Progenitor cell of endocrine pancreas (in vitro differentiated cells): ENCODE measurements at regions not wholly inside any gene's neighbourhood (a gene's known extent, or its start where the extent isn't known, plus 50 kb on each side); places are given as distances from the start of the nearest gene placed in this dataset.
A peak's percentile ranks its signal among the peaks of the same experiment; 100 is the strongest.
"Not testable (repeated sequence)": the region's sequence is repeated elsewhere in the genome, so short reads cannot be mapped to it uniquely, and the experiment has no call there.

ENCODE experiments used
- DNase-seq: peaks from one replicate; pipeline ENCODE4 v3.0.0; 2021; ENCODE audit warnings: low spot score; ENCODE audit not compliant: unreplicated experiment
- H3K27ac Mint-ChIP-seq: 2 replicates; pipeline ENCODE4 v1.8.0; 2021; ENCODE audit warnings: mild to moderate bottlenecking, moderate library complexity, mixed read lengths
- H3K27me3 Mint-ChIP-seq: 2 replicates; pipeline ENCODE4 v1.8.0; 2021; ENCODE audit warnings: mixed read lengths
- H3K36me3 Mint-ChIP-seq: 2 replicates; pipeline ENCODE4 v1.8.0; 2022; ENCODE audit warnings: mixed read lengths; ENCODE audit not compliant: insufficient read depth
- H3K4me1 Mint-ChIP-seq: 2 replicates; pipeline ENCODE4 v1.8.0; 2021; ENCODE audit warnings: low read depth, mixed read lengths
- H3K4me3 Mint-ChIP-seq: 2 replicates; pipeline ENCODE4 v1.8.0; 2021; ENCODE audit warnings: low read depth, mild to moderate bottlenecking, moderate library complexity, mixed read lengths
- H3K9me3 Mint-ChIP-seq: 2 replicates; pipeline ENCODE4 v1.8.0; 2021; ENCODE audit warnings: low read depth, mixed read lengths
- CTCF ChIP-seq: fragments of 200-600 bp; sonication (generic); IDR thresholded peaks from one replicate; pipeline ENCODE4 v1.5.0; 2021; ENCODE audit warnings: antibody characterized with exemption, mild to moderate bottlenecking; ENCODE audit not compliant: unreplicated experiment

GRCh38 chr4:3877868-3878267 lies 111.7 kb downstream of the ADRA2C start:
- no peak for DNase-seq
- no peaks in the 10 kb centered on the region for H3K4me1 Mint-ChIP-seq
- no peak overlapping the region for H3K27ac Mint-ChIP-seq
- TF ChIP-seq CTCF, result no peak
- no peak overlapping the region for H3K4me3 Mint-ChIP-seq
- H3K27me3 Mint-ChIP-seq, result peaks cover 75% of the 10 kb centered on the region
- H3K36me3 Mint-ChIP-seq, result no peaks in the 10 kb centered on the region
- H3K9me3 Mint-ChIP-seq, result peaks cover 3% of the 10 kb centered on the region

- H3K27me3 Mint-ChIP-seq, result peaks cover 73% of the 10 kb centered on the region
- no peak for DNase-seq
- H3K36me3 Mint-ChIP-seq, result no peaks in the 10 kb centered on the region
- H3K4me1 Mint-ChIP-seq, result no peaks in the 10 kb centered on the region
- peaks cover 3% of the 10 kb centered on the region for H3K9me3 Mint-ChIP-seq
- H3K27ac Mint-ChIP-seq, result no peak overlapping the region
- no peak overlapping the region for H3K4me3 Mint-ChIP-seq
- no peak for TF ChIP-seq CTCF
These were observed 112.5 kb downstream of the ADRA2C start for GRCh38 chr4:3878678-3879077.

GRCh38 chr4:3879681-3880614 lies 113.8 kb downstream of the ADRA2C start:
- no peak for DNase-seq
- no peak overlapping the region for H3K4me3 Mint-ChIP-seq
- H3K27ac Mint-ChIP-seq, result peak overlapping the region; percentile 21
- H3K9me3 Mint-ChIP-seq, result peaks cover 3% of the 10 kb centered on the region
- H3K36me3 Mint-ChIP-seq, result no peaks in the 10 kb centered on the region
- no peak for TF ChIP-seq CTCF
- no peaks in the 10 kb centered on the region for H3K4me1 Mint-ChIP-seq
- H3K27me3 Mint-ChIP-seq, result peaks cover 73% of the 10 kb centered on the region

DNA sequence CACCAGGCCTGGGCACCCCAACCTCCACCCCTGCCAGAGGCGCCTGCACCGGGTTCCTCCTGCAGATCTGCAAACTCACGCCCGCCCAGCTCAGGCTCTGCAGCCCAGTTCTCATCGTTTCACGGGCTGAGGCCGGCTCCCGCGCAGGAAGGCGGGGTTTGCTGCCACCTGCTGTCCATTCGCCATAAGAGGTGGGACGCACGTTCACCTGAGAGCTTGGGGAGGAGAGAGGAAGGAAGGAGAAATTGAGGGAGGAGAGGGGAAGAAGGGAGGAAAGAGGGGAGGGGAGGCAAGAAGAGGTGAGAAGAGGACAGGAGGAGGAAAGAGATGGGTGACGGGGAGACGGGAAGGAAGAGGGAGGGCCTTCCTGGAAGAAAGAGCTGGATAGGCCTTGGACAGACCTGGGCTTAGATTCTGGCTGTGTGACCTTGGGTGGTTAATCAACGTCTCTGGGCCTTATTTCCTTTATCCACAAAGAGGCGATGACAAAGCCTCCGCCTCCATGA lies 114.5 kb downstream of the ADRA2C start:
- peak; percentile 78 for DNase-seq
- Mint-ChIP-seq H3K36me3 (no peaks in the 10 kb centered on the region), H3K27ac (no peak overlapping the region), H3K4me3 (no peak overlapping the region), H3K27me3 (peaks cover 71% of the 10 kb centered on the region), H3K9me3 (peaks cover 3% of the 10 kb centered on the region), H3K4me1 (no peaks in the 10 kb centered on the region)
- peak; percentile 77 for TF ChIP-seq CTCF

DNA sequence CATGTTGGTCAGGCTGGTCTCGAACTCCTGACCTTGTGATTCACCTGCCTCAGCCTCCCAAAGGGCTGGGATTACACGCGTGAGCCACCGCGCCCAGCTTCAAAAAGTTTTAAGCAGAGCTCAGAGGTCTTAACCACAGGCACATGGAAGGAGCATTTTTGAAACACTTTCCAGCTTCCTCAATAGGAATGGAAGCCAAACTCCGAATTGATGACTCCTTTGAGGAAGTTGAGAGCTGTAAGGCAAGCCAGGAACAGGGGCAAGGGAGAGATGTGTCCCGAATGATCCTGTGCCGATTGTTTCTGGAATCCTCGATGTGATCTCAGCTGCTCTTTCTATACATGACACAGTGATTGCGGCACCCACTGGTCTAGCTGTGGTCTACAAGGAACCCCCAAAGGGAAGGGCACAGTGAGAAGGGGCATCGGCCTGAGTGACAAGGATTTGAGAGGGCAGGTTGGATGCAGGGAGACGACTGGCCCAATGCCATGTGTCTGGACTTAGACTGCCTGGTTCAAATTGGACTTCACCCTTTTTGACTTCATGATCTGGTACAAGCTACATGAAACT lies 116.2 kb downstream of the ADRA2C start:
- peaks cover 69% of the 10 kb centered on the region for H3K27me3 Mint-ChIP-seq
- not testable (repeated sequence) for H3K27ac Mint-ChIP-seq, H3K4me3 Mint-ChIP-seq, H3K4me1 Mint-ChIP-seq, DNase-seq, H3K36me3 Mint-ChIP-seq, H3K9me3 Mint-ChIP-seq

- not testable (repeated sequence) for H3K9me3 Mint-ChIP-seq, H3K27ac Mint-ChIP-seq, DNase-seq, H3K4me1 Mint-ChIP-seq, H3K36me3 Mint-ChIP-seq, H3K4me3 Mint-ChIP-seq
- H3K27me3 Mint-ChIP-seq, result peaks cover 54% of the 10 kb centered on the region
These were observed 118.1 kb downstream of the ADRA2C start for GRCh38 chr4:3884261-3884660.
